Neutrophil (primary cell): ENCODE measurements at regions not wholly inside any gene's neighbourhood (a gene's known extent, or its start where the extent isn't known, plus 50 kb on each side); places are given as distances from the start of the nearest gene placed in this dataset.

Experiments used
- H3K27ac ChIP-seq: fragments of 200-600 bp; sonication (generic); 2 replicates; pipeline ENCODE4 v1.5.1; 2016; ENCODE audit warnings: mild to moderate bottlenecking, moderate library complexity
- H3K27me3 ChIP-seq: fragments of 200-600 bp; sonication (generic); 2 replicates; pipeline ENCODE4 v1.6.0; 2016; ENCODE audit warnings: mild to moderate bottlenecking
- H3K36me3 ChIP-seq: fragments of 200-600 bp; sonication (generic); 2 replicates; pipeline ENCODE4 v1.5.1; 2017
- H3K4me1 ChIP-seq, 2 experiments: fragments of 200-600 bp in 1 of 2; sonication (generic) in 1 of 2; 1 replicate in 1 of 2; 2 replicates in 1 of 2; pipeline versions ENCODE4 v1.5.1 to v1.6.1; 2013 to 2016; ENCODE audit warnings: low read depth in 1 of 2, low read length in 1 of 2, mild to moderate bottlenecking in 1 of 2, moderate library complexity in 1 of 2; ENCODE audit not compliant: control insufficient read depth in 1 of 2, insufficient read depth in 1 of 2
- H3K4me3 ChIP-seq, 2 experiments: fragments of 200-600 bp in 1 of 2; sonication (generic) in 1 of 2; 1 replicate in 1 of 2; 2 replicates in 1 of 2; pipeline ENCODE4 v1.5.1; 2013 to 2016; ENCODE audit warnings: low read depth in 1 of 2, low read length in 1 of 2, mild to moderate bottlenecking in 1 of 2, moderate library complexity in 1 of 2
- H3K9me3 ChIP-seq: fragments of 200-600 bp; sonication (generic); 2 replicates; pipeline ENCODE4 v1.5.1; 2016
- TF ChIP-seq, protein P1 (sequence below): fragments of 200-600 bp; sonication (generic); IDR thresholded peaks from 2 replicates; pipeline ENCODE4 v1.5.1; 2016; ENCODE audit warnings: antibody characterized with exemption

- Histone ChIP-seq H3K27ac (no peak overlapping the region), H3K4me1 (peaks cover 3 to 8% of the 10 kb centered on the region in 2 experiments), H3K9me3 (no peaks in the 10 kb centered on the region), H3K27me3 (peaks cover 94% of the 10 kb centered on the region), H3K4me3 (no peak overlapping the region), H3K36me3 (no peaks in the 10 kb centered on the region)
- TF ChIP-seq, protein P1, sequence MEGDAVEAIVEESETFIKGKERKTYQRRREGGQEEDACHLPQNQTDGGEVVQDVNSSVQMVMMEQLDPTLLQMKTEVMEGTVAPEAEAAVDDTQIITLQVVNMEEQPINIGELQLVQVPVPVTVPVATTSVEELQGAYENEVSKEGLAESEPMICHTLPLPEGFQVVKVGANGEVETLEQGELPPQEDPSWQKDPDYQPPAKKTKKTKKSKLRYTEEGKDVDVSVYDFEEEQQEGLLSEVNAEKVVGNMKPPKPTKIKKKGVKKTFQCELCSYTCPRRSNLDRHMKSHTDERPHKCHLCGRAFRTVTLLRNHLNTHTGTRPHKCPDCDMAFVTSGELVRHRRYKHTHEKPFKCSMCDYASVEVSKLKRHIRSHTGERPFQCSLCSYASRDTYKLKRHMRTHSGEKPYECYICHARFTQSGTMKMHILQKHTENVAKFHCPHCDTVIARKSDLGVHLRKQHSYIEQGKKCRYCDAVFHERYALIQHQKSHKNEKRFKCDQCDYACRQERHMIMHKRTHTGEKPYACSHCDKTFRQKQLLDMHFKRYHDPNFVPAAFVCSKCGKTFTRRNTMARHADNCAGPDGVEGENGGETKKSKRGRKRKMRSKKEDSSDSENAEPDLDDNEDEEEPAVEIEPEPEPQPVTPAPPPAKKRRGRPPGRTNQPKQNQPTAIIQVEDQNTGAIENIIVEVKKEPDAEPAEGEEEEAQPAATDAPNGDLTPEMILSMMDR = no peak
These were observed 164.3 kb upstream of the SIX2 start for GRCh38 chr2:45173513-45173912.

- Histone ChIP-seq H3K4me1 (peaks cover 3 to 8% of the 10 kb centered on the region in 2 experiments), H3K36me3 (no peaks in the 10 kb centered on the region), H3K27me3 (peaks cover 94% of the 10 kb centered on the region), H3K9me3 (no peaks in the 10 kb centered on the region), H3K4me3 (no peak overlapping the region), H3K27ac (no peak overlapping the region)
- TF ChIP-seq, protein P1 = no peak
These were observed 163.6 kb upstream of the SIX2 start for GRCh38 chr2:45172760-45173392.

- Histone ChIP-seq H3K9me3 (no peaks in the 10 kb centered on the region), H3K27ac (no peak overlapping the region), H3K4me3 (no peak overlapping the region), H3K27me3 (peaks cover 94% of the 10 kb centered on the region), H3K36me3 (no peaks in the 10 kb centered on the region), H3K4me1 (peaks cover 3 to 8% of the 10 kb centered on the region in 2 experiments)
- TF ChIP-seq, protein P1 = no peak
These were observed 162.9 kb upstream of the SIX2 start for GRCh38 chr2:45172142-45172541.

DNA sequence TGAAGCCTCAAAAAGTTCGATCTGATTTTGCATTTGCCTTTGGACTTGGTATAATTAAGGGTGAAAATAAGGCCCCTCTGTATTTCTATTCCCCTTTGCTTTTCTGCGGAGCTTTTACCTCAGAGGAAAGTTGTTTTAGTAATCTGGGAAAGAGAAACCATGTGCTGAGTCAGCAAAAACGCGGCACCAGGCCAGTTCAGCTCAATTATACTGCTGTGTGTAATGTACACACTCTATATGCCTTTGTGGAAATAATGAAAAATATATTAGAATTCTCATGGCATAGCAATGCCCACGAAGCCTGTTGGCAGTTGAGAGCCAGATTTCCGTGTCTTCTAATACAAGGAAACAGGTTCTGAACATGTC is 161.9 kb upstream of the SIX2 start:
- Histone ChIP-seq H3K9me3 (no peaks in the 10 kb centered on the region), H3K4me3 (no peak overlapping the region), H3K36me3 (no peaks in the 10 kb centered on the region), H3K27me3 (peaks cover 99% of the 10 kb centered on the region), H3K27ac (no peak overlapping the region), H3K4me1 (peaks cover 3 to 8% of the 10 kb centered on the region in 2 experiments)
- TF ChIP-seq, protein P1 = no peak

DNA sequence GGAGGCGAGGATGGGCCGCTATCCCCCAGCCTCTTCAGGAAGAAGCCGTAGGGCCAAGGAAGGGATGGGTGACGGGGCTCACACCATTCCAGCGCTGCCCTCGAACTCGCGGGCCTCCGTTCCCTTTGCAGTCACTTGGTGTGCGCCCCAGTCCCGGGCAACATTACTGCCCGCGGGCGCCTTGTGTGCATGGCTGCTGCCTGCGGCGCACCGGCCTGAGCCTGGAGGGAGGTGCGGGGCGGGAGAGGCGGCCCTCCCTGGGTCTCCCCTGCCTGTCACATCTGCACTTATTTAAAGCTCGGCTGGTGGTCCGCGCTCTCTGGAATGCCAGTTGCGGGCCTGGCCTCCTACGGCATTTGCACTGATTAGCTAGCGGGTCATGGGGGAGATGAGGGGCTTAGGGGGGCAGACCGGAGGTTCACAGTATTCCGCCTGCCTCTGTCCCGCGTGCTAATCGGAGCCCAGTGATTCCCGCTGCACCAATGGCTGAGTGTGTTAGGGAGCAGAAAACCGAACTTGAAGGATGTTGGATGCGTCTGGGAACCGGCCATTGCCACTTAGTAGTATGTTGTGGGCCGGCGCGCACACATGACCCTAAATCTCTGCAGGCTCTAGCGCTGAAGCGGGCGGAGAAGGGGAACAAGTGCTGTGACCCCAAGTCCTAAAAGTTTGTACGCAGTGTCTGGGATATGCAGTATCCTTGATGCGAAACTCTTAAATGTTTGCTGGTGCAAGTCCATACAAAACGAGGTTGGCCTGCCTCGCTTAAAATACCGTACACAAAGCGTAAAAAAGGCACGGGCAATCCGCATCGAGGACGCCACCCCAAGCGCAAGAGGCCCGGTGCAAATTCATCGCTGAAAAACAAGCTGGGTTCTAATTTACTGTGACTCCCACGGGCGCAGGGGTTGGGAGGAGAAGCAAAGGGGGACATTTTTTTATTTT is 161.2 kb upstream of the SIX2 start:
- TF ChIP-seq, protein P1 = no peak
- Histone ChIP-seq H3K27ac (no peak overlapping the region), H3K9me3 (no peaks in the 10 kb centered on the region), H3K4me1 (peaks cover 3 to 8% of the 10 kb centered on the region in 2 experiments), H3K4me3 (no peak overlapping the region), H3K36me3 (no peaks in the 10 kb centered on the region), H3K27me3 (peaks cover 100% of the 10 kb centered on the region)
